CMK (cell line): ENCODE measurements at regions not wholly inside any gene's neighbourhood (a gene's known extent, or its start where the extent isn't known, plus 50 kb on each side); places are given as distances from the start of the nearest gene placed in this dataset.

Experiments
- DNase-seq: peaks from one replicate; pipeline ENCODE4 v3.0.0-alpha.2; 2010; ENCODE audit warnings: low read depth

DNA sequence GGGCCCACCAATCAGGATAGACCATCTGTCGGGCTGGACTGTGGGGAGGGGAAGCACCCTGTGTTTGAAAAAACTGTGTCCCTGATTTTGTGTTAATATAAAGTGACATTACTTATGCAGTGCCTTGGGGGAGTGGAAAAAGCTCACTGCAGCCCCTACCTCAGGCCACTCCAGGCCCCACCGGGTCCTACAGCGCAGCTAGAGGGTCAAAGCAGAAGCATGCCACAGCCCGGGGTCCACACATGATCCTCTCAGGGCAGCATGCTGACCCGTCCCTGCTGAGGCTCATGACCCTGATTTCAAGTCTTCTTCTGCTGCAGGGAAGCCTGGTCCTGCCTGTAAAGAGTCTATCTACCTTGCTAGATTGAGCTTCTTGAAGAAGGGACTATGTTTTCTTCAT is 133.0 kb upstream of the PLCB4 start:
- DNase-seq, result no peak

DNA sequence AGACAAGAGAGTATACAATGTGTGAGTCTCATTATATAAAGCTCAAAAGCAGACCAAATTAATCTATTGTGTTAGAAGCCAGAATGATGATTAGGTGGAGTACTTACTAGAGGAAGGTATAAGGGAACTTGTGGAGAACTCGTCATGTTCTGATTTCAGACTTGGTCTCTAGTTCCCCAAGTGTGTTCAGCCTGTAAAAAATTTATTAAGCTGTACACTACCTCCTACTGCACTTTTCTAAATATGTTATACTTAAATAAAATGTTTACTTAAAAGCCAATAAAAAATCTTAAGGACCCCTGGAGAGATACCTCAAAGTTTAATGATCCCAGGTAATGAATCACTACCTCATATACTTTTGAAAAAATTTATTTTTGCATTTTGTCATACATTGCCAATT is 130.4 kb upstream of the PLCB4 start:
- DNase-seq, result no peak

DNA sequence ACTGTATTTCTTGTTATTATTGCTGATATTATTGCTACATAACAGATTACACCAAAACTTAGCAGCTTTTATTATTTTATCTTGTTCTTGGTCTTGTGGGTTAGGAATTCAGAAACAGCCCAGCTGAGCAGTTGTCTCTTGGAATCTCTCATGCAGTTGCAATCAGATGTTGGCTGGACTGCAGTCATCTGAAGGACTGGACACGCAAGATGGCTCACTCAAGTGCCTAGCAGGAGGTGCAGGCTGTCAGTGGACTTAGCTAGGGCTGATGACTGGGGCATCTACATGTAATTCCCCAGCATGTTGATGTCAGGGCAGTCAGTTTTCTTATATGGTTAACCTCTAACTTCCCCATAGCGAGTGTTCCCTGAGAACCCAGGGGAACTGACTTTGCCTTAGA is 128.6 kb upstream of the PLCB4 start:
- no peak for DNase-seq

DNA sequence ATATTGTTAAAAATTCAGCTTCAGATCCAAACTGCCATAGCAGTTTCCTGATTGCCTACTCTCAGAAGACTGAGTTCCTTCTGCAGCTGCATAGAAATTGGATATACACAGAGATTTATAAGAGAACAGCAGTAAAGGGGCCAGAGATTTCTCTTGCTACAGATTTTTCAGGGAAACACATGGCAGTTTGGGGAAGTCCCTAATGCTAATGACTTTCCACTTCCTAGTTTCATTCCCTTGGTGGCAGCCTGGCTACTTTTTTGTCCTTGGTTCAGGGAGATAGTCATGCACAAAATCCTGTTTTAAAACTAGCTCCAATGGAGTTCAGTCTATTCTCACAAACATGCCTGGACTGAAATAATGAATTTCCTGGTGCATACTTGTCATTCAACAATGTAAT is 125.3 kb upstream of the PLCB4 start:
- DNase-seq, result no peak

DNA sequence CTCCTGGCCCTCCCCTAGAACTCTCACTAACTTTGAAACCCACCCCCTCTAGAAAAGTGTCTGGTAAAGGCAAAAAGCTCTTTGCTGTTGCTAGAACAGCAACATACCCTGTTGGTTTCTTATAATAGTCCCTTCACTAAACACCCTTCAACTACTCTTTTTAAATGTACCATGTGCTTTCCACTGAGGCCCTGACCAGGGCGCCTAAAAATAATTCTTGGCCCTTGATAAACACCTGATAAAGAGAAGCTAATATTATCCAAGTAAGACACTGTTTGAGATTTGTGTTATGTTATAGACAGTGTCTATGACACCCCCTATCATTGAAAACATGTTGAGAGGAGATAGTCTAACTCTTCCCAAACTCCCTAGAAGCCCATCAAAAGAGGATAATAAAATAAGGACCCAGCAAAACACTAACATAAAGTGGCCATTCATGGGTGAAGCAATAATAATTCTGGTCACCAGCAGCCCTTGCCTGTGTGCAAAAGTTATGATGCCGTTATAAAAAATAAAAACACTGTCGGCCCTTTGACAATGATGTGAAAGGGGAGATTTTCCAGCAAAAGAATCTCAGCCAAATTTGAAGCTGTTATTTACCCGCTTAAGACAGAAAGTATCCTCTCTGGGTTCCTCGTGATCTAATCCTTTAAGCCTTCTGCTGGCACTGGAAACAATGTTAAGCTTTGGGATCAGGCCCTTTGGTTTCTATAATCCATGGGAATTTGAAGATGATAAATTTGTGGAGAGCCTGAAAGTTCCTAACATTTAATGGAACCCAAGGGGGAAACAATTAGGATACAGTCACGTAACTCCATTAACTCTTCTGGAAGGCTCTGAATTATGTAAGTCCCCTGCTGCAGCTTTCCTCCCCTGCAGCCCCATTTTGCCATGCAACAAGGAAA is 122.6 kb upstream of the PLCB4 start:
- no peak for DNase-seq

DNA sequence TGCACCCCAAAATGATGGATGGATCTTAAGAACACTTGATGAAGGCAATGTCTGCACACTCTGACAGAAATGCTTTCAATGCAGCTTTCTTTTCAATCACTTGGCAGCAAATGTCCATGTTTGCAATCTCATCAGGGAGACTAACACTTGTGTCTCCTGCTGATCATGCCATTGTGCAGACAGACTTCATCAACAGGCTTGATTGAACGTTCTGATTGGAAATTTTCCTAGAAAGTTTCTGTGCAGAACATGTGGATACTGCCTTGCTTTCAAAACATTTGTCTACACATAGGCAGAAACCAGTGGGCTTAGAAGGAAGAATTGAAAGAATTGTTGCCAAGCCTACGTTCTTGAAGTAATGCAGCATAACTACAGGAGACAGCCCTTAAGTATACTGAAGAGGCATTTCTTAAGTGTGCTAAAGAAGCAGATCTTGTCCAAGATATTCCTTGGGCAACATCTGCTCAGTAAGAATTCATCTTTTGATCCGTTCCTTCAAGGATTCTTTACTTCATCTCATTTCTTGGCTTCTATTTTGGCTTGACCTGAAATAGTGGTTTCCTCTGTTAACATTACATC is 120.4 kb upstream of the PLCB4 start:
- DNase-seq, result no peak

DNA sequence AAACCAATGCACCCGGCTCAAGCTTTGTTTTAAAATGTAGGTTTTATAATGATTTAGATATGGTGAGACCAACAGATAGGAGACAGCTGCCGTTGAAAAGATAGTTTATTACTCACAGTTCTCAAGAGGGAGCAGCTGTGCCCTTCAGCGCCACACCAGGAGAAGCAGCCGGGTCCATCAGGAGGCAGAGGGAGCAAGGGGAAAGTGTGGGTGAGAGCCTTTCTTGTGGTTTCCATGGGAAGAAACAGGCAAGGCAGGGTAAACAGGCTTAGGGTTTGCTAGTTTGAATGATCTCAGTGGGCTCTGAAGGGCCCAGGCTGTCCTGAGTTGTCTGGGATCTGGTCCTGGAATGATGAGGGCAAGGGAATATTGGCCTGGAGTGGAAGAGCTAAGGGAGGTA is 117.7 kb upstream of the PLCB4 start:
- DNase-seq, result no peak

DNA sequence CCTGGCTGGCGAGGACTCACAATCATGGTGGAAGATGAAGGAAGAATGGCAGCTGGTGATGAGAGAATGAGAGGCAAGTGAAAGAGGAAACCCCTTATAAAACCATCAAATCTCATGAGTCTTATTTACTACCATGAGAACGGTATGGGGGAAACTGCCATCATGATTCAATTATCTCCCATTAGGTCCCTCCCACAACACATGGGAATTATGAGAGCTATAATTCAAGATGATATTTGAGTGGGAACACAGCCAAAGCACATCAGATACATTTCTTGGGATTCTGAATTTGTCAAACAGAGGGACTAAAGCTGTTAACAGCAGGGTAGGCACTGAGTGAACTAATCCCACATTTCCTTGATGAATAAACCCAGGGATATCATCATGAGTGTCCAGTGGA is 116.2 kb upstream of the PLCB4 start:
- DNase-seq, result no peak

DNA sequence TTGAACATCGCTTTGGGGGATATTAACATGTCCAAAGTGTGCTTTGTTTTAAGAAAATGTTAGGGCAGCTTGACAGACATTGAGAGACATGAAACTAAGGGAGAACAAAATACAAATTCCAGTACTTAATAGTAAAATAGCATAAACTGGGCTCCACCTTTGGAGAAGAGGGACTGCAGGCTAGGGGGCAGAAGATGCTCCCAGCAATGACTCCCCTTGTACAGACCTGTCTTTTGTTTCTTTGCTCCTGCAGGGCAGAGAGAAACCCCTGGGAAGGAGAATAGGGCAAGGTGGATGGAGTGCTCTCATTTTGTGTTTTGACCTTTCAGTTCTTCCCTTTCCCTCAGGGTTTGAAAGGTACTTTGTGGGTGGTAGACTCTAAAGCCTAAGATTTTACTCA is 115.6 kb upstream of the PLCB4 start:
- DNase-seq, result no peak

DNA sequence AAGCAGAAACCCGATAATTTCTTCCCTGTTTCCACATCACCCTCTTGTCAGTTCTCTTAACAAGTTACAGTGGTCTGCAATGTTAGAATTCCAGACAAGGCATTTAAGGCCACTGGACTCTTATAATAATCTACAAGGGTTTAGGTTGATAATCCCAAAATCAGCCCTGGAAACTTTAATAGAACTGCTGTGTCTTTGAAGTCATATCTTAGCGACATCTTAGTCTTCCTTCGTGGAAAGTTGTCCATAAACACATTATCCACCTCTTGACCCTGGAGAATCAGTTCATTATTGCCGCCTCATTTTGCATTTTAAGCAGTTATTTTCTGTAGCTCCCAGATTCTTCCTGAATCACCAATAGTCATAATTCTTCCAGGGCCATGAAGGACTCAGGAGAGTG is 108.6 kb upstream of the PLCB4 start:
- no peak for DNase-seq

DNA sequence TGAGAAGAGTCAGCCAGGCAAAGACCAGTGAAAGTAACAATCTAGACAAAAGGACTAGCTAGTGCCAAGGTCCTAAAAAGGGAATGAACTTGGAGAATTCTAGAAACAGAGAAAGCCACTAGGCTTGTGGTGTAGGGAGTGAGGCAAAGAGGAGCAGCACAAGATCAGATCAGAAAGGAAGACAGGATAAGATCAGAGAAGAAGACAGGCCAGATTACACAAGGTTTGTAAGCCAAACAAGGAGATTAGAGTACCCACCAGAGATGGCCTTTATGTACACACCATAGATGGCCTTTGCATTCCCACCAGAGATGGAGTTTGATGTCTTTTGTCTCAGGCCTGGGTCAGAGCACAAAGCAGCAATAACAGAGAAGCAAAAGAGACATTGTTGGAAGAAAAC is 105.6 kb upstream of the PLCB4 start:
- no peak for DNase-seq

DNA sequence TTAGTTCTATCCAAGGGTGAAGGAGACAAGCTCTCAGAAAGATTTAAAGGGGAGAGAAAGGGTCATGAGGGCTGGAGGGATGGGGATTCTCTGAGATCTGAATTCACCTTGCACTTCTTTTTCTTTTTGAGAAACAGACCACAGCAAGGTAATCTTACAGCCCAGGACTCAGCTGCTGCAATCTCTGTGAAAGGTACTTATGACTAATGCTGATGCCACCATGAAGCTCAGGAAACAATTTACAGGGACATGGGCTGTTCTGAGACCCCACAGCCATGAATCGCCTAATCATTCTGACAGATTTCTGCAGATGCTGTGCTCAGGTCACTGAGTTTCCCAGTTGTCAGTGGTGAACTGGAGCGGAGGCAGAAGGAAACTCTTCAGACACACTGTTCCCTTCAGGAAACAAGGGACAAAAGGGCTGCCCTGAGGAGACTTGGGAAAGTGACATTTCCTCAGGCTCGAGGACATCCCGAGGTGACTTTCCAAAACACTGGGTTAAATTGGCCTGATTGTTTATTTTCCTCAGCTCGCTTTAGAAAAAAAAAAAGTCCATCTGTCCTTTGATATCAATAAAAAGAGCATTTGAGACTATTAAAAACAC is 103.8 kb upstream of the PLCB4 start:
- no peak for DNase-seq

DNA sequence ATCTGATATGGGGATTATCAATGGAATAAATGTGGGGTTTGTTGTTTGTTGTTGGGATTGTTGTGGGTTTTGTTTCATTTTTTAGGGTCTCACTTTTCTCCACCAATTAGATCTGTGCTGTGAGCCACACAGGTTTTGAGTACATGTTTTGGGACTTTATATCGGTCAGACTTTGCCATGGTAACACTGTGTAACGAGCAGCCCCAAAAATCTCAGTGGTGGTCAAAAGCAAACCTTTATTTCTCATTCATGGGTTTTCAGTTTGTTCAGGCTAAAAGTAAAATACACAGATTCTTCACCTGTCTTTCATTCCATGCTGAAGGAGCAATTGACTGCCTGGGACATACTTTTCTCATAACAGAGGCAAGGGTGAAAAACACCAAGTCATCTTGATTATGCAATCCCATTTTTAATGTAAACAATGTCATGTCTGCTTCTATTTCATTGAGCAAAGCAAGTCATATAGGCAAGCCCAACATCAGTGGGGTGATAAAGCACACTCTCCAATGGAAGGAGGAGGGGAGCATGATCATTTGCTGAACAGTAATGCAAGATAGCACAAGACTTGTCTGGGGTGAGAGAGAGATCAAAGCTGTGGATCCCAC is 101.1 kb upstream of the PLCB4 start:
- DNase-seq, result no peak

DNA sequence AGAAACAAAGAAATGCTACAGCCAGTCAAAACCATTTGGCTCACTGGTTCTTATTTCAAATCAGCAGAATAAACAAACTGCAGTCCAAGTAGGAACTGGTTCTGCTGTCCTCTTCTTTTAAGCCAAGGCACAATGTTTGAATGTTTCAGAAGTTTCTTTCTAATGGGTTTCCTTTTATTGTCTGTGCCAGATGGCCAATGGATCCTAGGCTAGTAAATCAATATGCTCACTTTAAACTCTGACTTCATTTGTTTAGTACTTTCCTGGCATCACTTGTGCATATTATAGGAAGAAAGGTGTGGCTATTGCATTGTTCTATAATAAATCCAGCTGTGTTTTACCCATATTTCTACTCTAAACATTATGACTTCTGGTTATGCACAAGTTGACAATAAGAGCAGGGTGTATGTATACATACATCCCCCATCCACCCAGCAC is 99.7 kb upstream of the PLCB4 start:
- DNase-seq, result no peak

DNA sequence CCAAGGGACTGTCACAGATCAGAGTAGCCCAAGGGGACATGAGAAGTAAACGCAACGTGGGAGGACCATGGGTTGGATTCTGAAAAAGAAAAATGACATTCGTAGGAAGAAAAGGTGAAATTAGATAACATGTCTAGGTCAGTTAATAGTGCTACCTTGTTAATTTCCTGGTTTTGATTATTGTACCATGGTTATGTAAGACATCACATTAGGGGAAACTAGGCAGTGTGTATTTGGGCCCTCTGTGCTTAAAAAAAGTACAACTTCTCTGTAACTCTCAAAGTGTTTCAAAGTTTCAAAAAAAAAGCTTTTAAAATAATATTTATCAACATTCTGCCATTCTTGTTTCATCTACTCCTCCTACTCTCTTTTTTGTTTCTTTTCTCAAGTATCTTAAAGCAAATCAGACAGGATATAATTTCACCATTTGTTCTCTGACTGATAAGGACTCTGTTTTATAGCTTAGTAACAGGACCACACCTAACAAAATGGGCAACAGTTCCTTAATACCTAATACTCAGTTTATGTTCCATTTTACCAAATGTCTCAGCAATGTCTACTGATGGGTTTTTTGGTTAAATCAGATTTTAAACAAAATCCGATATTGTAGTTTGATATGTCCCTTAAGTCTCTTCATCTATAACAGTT is 97.1 kb upstream of the PLCB4 start:
- no peak for DNase-seq

DNA sequence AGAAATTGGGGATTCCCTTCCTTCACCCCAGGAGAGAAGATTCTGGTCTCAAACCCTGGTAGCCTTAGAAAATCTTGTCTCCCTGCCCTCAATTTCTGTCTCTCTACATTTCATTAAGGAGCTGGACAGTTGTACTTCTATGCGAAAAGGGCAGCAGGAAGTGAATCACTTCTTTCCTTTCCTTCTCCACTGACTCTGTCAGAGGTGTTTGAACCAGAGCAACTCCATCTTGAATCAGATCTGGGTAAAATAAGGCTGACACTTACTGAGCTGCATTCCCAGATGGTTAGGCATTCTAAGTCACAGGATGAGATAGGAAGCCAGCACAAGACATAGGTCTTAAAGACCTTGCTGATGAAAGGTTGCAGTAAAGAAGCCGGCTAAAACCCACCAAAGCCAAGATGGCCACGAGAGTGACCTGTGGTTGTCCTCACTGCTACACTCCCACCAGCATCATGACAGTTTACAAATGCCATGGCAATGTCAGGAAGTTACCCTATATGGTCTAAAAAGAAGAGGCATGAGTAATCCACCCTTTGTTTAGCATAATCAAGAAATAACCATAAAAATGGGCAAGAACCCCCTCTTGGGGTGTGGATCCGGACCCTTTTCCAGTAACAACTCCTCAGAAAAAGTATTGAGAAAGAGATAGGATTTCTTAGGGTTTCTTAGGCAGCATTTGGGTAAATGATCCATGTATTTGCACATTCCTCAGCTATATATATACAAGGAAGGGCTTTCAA is 95.8 kb upstream of the PLCB4 start:
- no peak for DNase-seq

DNA sequence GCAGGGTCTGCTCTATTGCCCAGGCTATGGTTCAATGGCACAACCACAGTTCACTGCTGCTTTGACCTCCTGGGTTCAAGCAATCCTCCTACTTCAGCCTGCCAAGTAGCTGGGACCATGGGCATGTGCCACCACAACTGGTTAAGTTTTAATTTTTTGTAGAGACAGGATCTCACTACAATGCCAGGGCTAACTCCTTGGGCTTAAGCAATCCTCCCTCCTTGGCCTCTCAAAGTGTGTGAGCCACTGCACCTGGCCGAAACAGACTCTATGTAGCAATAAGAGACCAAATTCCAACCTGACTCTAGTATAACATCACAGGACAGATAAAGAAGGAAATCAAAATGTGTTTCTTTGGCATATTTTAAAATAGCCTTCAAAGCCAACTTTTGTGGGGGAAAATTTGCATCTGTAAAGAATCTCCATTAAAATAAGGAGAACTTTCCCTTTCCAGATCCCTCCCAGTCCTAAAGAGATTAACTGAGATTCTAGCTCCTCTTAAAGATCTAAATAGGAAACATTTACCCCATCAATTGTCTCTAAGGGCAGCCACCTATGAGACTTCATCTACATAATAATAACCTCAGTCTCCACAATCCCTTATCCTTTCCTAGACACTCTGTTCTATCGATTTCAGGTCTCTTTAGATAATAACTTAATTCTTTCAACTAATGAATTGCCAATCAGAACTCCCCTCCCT is 94.7 kb upstream of the PLCB4 start:
- DNase-seq, result no peak

DNA sequence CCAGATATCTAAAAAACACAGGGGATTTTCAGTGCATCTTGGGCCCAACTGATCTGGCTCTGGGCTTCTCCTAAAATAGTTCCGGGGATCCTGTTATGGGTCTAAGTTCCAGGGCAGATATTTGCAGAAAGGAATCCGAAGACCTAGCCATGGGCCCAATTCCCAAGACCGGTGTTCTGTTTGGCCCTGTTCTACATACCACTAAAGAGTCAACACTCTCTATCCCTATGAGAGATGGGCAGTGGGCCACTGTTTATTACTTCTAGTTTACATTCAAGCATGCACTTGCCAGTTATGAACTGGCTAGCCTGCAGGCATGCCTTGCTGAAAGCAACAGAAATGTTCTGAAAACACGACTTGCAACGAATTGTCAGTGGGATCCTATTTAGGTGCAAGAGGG is 87.4 kb upstream of the PLCB4 start:
- DNase-seq, result no peak

DNA sequence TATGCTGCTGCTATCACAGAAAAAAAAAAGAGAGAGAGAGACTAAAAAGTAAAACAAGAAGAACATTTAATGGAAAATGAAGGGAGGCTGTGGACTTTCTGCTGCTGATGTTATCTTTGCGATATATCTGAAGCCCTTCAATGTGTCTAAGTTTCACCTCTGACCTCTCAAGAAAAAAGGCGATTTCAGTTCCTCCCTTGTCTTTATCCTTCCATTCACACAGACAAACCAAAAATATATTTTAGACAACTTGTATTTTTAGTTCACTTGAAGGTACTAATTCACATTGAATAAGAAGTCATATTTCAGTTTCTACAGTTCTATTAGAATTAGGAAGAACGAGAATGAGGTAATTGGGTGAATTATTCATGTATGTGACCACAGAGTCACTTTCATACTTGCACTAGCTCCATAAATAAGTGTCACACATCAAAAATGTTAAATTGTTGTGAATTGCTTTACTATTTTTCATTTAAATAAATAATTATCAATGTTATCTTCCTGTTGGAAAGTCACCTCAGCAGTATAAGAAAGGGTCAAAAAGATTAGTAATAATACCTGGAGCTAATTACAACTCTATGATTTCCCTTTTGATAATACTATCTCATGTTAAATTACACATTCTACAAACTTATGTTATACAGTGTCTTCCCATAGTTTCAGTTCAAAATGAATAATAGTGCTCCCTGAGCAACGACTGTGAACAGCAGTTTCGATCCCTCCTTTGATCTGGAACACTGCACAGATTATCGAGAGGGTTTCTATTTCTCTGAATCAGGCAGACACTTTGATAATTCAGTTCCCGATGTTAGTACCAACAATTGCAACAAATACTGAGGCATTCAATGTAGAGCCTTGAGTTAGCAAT is 85.2 kb upstream of the PLCB4 start:
- DNase-seq, result no peak

DNA sequence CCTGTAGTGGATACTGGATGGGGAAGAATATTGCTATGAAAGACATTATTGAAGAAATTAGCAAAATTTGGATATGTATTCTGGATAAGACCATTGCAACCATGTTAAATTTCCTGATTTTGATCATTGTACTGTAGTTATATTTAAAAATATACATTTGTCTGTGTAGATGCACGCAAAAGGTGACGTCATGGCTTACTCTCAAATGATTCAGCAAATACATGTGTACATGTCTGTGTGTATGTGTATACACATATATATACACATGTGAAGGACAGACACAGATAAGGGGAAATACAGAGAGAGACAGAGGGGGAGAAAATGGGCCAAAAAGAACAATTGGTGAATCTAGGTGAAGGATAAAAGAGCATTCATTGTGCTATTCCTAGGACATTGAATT is 82.3 kb upstream of the PLCB4 start:
- no peak for DNase-seq
